ENCODE measurements at regions not wholly inside any gene's neighbourhood (a gene's known extent, or its start where the extent isn't known, plus 50 kb on each side); places are given as distances from the start of the nearest gene placed in this dataset.
"Not testable (repeated sequence)": the region's sequence is repeated elsewhere in the genome, so short reads cannot be mapped to it uniquely, and the experiment has no call there.

- no peak for DNase-seq
Observed at GRCh38 chr12:13566292-13566691, 369.8 kb downstream of the EMP1 start.

DNA sequence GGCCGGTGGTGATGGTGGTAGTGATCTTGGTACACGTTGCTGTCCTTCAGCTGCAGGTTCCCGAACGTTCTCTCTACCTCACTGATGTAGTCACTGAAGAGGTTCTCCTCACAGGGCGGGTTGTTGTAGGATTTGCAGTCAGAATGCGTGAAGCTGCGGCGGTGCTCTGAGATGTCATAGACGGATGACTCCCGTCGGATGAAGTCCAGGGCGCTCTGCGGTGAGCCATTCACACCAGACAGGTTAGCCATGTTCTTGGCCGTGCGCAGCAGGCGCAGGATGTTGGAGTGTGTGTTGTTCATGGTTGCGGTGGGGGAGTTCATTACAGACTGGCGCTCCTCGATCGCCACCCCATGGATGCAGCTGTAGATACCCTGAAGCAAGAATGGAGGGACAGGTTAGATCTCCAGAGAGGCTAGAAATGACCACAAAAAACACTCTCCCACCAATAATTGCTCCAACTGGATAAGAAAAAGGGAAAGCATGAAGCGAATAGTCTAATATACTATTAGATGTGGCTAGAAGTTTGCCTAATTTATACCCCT, 367.8 kb downstream of the EMP1 start:
- no peak for DNase-seq

GRCh38 chr12:13563743-13564125, 367.2 kb downstream of the EMP1 start:
- DNase-seq: no peak

- no peak for DNase-seq
Observed at GRCh38 chr12:13562915-13563742, 366.6 kb downstream of the EMP1 start.

DNA sequence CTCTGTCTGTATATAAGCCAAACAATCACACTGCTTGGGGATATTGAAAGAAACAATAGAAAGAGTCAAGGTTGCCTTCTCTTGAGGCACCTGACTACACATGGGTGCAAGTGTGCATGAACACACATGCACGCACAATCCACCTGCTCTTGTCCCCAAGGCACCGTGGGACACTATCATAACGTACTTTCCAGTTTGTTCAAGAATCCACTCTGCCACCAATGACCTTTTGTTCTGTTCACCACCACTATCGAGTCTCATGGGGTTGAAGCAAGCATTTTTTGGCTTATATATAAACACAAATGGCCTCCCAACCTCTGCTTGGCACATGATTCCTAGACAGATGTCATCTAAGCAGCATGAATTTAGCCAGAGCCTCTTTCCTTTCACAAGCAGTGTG, 365.4 kb downstream of the EMP1 start:
- DNase-seq: no peak

DNA sequence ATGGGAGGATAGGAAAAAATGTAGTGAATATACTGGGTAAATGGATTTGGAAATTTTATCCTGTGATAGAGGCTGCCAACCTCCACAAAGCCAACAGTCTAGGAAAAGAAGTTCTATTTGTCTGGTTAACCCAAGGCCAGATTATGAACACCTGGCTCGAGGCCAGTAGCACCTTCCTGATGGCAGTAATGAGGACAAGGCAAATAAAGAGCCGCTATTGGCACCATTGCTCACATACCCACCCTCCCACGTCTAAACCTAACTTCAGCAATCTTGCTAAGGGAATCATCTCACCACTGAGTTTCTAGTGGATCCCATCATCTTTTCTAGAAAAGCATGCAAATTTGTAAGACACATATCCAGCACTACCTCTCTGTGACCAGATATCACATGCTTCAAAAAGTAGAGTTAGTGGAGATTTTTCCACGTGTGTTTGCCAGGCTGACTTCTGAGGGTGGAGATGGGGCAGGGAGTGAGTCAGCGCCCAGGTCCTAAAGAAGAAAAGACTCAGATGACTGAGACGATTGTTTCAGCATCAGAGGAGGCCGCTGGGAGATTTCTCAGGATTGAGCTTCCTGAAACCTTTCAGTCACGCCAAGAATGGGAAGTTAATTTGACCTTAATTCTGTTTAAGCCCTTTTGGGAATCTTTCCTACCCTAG, 362.9 kb downstream of the EMP1 start:
- DNase-seq: no peak

DNA sequence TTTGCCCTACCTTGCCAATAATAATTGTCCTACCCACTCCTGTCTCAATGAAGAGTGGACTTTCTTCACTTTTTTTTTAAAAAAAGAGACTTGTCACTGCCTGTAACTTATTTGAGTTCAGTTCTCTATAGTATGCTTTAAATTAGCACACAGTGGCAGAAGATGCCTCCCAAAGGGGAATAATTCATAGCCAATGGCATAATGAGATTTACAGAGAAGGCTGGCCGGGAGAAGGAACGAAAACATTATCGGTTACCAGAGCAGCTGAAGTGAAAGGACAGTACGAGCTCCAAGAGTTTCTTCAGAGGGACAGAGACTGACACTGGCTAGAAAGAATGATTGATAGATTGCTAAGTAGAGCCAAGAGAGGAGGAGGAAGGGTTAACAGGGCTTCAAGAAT, 356.3 kb downstream of the EMP1 start:
- DNase-seq: no peak

DNA sequence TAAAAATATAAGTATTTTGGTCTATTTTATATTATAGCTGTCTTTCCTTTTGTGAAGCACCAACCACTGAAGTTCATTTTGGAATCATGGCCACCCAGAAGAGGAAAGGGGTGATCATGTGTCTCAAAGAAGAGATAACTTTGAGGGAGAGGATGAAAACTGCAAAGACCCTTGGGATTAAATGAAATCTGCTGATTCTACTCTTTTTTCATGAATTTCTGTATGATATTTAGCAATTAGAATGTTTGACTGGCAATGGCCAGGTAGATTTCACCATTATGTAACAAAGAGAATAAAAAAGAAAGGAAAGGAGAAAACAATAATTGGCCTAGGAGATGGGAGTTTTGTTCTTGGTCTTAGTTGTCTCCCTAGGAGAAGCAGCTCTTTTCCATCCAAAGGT, 350.8 kb downstream of the EMP1 start:
- DNase-seq: no peak

DNA sequence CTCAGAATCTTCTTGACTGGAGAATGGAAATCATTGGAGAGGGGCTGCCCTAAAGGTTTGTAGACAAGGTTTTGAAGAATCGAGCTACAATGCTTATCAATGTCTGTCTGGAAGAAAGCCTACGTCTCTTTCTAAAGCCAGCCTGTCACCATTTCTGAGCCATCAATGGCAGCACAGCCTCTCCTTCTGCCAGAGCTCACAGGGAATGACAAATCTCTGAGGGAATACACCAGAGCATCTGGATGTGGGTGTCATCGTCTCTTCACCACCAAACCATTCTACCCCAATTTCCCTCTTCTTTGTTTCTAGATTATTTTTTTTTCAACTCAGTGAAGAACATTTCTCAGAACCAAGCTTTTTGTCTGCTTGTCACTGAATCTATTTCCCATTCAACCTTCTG, 349.7 kb downstream of the EMP1 start:
- peak in 7 of 58 donors; percentile 7 to 35 (median 19) for DNase-seq

- DNase-seq: peak in 1 of 58 donors; percentile 16
Observed at GRCh38 chr12:13539051-13539450, 342.5 kb downstream of the EMP1 start.

DNA sequence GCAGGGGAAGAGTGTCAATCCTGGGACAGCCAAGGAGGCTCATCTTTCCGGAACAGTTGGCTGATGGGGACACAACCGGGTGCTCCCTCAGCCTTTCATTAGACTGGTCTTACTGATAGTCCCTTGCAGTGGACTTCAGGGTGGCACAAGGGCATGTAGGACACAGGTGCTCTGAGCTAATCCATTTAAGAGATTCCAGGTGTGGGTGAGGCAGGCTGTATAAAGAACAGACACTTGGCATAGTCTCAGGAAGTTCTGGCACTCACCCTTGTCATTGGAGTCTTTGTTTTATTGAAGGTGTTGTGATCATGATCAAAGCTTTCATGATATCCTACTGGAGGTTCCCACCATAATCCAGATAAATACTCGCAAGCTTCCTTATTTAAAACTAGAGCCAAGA, 341.6 kb downstream of the EMP1 start:
- no peak for DNase-seq

- no peak for DNase-seq
Observed at GRCh38 chr12:13537623-13538022, 341.1 kb downstream of the EMP1 start.

DNA sequence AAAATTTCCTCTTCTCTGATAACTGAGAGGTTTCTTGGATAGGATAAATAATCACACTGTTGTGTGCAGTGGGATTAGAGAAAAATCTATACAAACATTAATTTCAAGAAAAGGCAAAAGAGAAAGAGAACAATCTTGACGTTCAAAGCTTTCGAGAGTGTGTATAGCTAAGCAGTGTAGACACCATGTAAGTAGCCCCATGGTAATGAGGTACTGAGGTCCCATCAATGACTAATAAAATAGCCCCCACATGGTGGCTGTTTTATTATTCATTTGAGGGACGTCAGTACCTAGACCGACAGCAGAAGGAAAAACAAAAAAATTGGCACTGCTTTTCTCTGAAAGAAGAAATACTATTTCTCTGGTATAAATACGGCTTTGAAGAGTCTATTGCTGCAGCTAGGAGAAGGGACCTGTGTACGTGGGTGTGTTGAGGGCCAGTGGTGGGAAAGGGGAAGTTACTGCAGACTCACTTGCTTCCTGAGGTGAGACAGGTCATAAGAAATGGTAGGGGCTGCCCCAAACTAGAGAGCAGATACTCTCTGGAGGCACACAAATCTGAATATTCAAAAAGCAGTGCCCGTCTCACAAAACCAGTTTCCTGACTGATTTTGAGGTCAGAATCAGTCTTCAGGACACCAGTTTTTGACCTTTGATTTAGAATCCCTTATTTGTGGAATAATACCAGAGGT, 339.8 kb downstream of the EMP1 start:
- DNase-seq: no peak

GRCh38 chr12:13534645-13535398, 338.3 kb downstream of the EMP1 start:
- DNase-seq: peak in 56 of 58 donors; percentile 10 to 86 (median 66)

DNA sequence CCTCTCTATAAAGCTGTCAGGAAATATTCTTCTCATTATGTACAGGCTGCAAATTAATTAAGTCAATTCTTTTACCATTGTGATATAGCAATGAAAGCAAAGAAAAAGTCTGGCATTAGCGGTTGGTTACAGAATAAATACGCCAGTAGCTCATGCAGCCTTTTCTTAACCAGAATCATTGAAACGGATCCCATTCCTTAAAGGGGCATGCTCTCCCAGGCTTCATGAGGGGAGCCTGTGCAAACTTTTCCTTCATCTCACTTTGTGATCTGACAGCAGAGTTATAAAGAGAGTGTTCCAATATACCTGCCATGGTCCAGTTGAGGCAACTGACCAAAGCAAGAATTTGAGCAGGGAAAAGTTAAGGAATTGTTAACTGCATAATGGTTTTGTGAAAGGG, 337.7 kb downstream of the EMP1 start:
- no peak for DNase-seq

GRCh38 chr12:13530966-13531365, 334.4 kb downstream of the EMP1 start:
- peak in 17 of 58 donors; percentile 2 to 46 (median 13) for DNase-seq

- not testable (repeated sequence) for DNase-seq
Observed at GRCh38 chr12:13526185-13526921, 329.8 kb downstream of the EMP1 start.

DNA sequence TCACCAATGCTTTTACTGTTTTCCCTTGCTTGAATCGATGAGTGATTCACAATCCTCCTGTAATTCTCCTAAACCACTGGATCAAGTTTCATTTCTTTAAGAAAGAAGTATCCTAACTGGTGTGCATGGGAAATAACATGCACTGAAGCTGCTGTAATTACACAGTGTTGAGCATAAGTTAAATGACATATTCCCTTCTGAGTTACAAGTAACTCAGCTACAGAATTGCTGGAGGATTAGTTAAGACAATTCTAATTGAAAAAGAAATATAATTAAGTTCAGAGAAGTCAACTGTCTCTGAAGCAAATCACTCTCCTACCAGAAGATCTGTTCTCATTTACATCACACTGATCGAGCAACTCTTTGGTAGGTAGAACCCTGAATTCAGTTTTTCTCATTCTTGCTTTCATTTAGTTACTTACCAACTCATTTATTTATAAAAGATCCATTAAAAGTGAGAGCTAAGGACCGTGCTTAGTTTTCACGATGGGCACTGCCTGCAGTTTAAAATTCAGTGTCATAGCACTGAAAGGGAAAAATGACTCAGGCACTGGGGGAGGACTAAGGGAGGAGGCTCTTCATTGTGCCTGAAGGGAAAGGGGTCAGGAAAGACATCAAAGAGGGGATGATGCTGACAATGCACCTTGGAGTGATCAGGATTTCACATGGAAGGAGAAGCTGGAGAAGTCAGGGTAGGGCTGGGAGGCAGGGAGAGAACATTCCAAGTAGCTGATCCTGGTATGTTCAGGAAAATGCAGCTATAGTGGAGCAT, 327.2 kb downstream of the EMP1 start:
- DNase-seq: no peak

DNA sequence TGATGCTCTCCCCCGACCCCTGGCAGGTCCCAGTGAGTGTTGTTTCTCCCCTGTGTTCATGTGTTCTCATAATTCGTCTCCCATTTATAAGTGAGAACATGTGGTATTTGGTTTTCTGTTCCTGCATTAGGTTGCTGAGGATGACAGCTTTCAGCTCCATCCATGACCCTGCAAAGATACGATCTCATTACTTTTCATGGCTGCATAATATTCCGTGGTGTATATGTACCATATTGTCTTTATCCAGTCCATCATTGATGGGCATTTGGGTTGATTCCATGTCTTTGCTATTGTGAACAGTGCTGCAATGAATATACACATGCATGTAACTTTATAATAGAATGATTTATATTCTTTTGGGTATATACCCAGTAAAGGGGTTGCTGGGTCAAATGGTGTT, 321.5 kb downstream of the EMP1 start:
- DNase-seq: not testable (repeated sequence)

GRCh38 chr12:13509740-13510139, 313.2 kb downstream of the EMP1 start:
- no peak for DNase-seq

Data from anterior cingulate cortex (tissue), 58 donors.